GM12878 (cell line): ENCODE measurements at regions not wholly inside any gene's neighbourhood (a gene's known extent, or its start where the extent isn't known, plus 50 kb on each side); places are given as distances from the start of the nearest gene placed in this dataset.
A peak's percentile ranks its signal among the peaks of the same experiment; 100 is the strongest.

ENCODE experiments used
- ATAC-seq: fragments of 200-7000 bp; cut with Tn5 transposase; 3 replicates; pipeline ENCODE4 v1.9.1; 2020; ENCODE audit warnings: mild to moderate bottlenecking, moderate library complexity
- BruUV-seq: library from RNA; stranded (reverse); fragments of 400-500 nt; replicated peaks from 2 replicates; lab custom pipeline; 2021; lab: Mats Ljungman, UMichigan
- CTCF ChIA-PET: fragments of 300-600 bp; sonication (Branson Sonifier 250); formaldehyde crosslinking; extraction: SDS; loops from one replicate; lab custom pipeline; 2021; ENCODE audit warnings: inconsistent platforms; lab: Yijun Ruan, JAX
- POLR2A ChIA-PET: fragments of 350-600 bp; formaldehyde crosslinking; extraction: SDS; loops from one replicate; lab custom pipeline; 2021; ENCODE audit warnings: inconsistent platforms; lab: Charles Lee
- RAD21 ChIA-PET: fragments of 300-600 bp; sonication (Branson Sonifier 250); formaldehyde crosslinking; loops from one replicate; lab custom pipeline; 2023; ENCODE audit warnings: antibody characterized with exemption; ENCODE audit not compliant: unreplicated experiment; lab: Charles Lee
- SMC1A ChIA-PET: fragments of 300-600 bp; sonication (Branson Sonifier 250); formaldehyde crosslinking; loops from one replicate; lab custom pipeline; 2023; ENCODE audit not compliant: unreplicated experiment, uncharacterized antibody; lab: Charles Lee
- DNase-seq: peaks from one replicate; pipeline ENCODE4 v3.0.0-alpha.2; 2011; ENCODE audit warnings: low read depth, low spot score
- FAIRE-seq: peaks from 3 replicates; lab custom pipeline; 2011; peaks lifted over from hg19 to GRCh38; lab: Jason Lieb, UNC
- H2AFZ ChIP-seq: 2 replicates; pipeline ENCODE4 v1.6.0; 2011; ENCODE audit warnings: low read depth, low read length, control low read depth; ENCODE audit not compliant: control insufficient read depth
- H3K27ac ChIP-seq: 2 replicates; pipeline ENCODE4 v1.5.1; 2011; ENCODE audit warnings: control low read depth; ENCODE audit not compliant: control insufficient read depth, insufficient read depth
- H3K27me3 ChIP-seq, 2 experiments: replicated peaks in 1 of 2; 2 replicates each; pipeline versions ENCODE4 v1.6.0 to v1.6.1; 2011; ENCODE audit warnings: low read length in 1 of 2; ENCODE audit not compliant: control insufficient read depth in 2 of 2, insufficient read depth in 2 of 2
- H3K36me3 ChIP-seq, 2 experiments: 2 replicates each; pipeline ENCODE4 v1.5.1; 2011; ENCODE audit warnings: low read length in 1 of 2; ENCODE audit not compliant: control insufficient read depth in 2 of 2, insufficient read depth in 2 of 2
- H3K4me1 ChIP-seq: 2 replicates; pipeline ENCODE4 v1.6.1; 2011; ENCODE audit warnings: mild to moderate bottlenecking, low read length, moderate library complexity, mixed read lengths; ENCODE audit not compliant: control insufficient read depth, insufficient read depth
- H3K4me2 ChIP-seq: 2 replicates; pipeline ENCODE4 v1.6.0; 2011; ENCODE audit warnings: control low read depth; ENCODE audit not compliant: control insufficient read depth, insufficient read depth
- H3K4me3 ChIP-seq: fragments of 200-600 bp; sonication (generic); 2 replicates; pipeline ENCODE4 v1.5.1; 2016
- H3K79me2 ChIP-seq: 2 replicates; pipeline ENCODE4 v1.6.0; 2011; ENCODE audit warnings: low read length; ENCODE audit not compliant: control insufficient read depth, insufficient read depth
- H3K9ac ChIP-seq: 2 replicates; pipeline ENCODE4 v1.8.0; 2011; ENCODE audit warnings: low read length, control low read depth, mixed read lengths; ENCODE audit not compliant: control insufficient read depth, insufficient read depth
- H3K9me3 ChIP-seq: replicated peaks from 3 replicates; pipeline ENCODE4 v1.5.1; 2011; ENCODE audit warnings: mild to moderate bottlenecking, low read length; ENCODE audit not compliant: control insufficient read depth, insufficient read depth
- H4K20me1 ChIP-seq: 2 replicates; pipeline ENCODE4 v1.6.0; 2011; ENCODE audit not compliant: control insufficient read depth, insufficient read depth
- E2F4 ChIP-seq: IDR thresholded peaks from 2 replicates; pipeline ENCODE4 v1.6.1; 2012; ENCODE audit warnings: low read depth, low read length, improper control_type of control experiment
- FOXM1 ChIP-seq: IDR thresholded peaks from 2 replicates; pipeline ENCODE4 v1.6.1; 2012; ENCODE audit warnings: low read depth, mild to moderate bottlenecking, inconsistent platforms, low read length, moderate library complexity
- GATAD2B ChIP-seq: fragments of 450-650 bp; conservative IDR thresholded peaks from 2 replicates; pipeline ENCODE4 v1.6.1; 2017; ENCODE audit warnings: low read depth, mild to moderate bottlenecking, moderate library complexity
- PAX8 ChIP-seq: fragments of 450-650 bp; IDR thresholded peaks from 2 replicates; pipeline ENCODE4 v1.6.1; 2017; ENCODE audit warnings: mild to moderate bottlenecking, moderate library complexity
- POLR2A ChIP-seq: IDR thresholded peaks from 2 replicates; pipeline ENCODE4 v1.6.1; 2011; ENCODE audit warnings: low read depth, mild to moderate bottlenecking, low read length
- PRDM15 ChIP-seq: fragments of 450-650 bp; formaldehyde crosslinking; IDR thresholded peaks from 2 replicates; pipeline ENCODE4 v1.4.0; 2020; ENCODE audit warnings: mild to moderate bottlenecking, moderate library complexity
- RAD21 ChIP-seq: IDR thresholded peaks from 2 replicates; pipeline ENCODE4 v1.6.1; 2011; ENCODE audit warnings: mild to moderate bottlenecking, low read depth, low read length, moderate library complexity; ENCODE audit not compliant: insufficient read depth
- SP1 ChIP-seq: IDR thresholded peaks from one replicate; pipeline ENCODE4 v1.6.1; 2011; ENCODE audit warnings: low read depth, low read length
- TCF12 ChIP-seq: IDR thresholded peaks from 2 replicates; pipeline ENCODE4 v1.6.1; 2011; ENCODE audit warnings: low read depth, mild to moderate bottlenecking, low read length
- USF2 ChIP-seq: IDR thresholded peaks from 2 replicates; pipeline ENCODE4 v1.6.1; 2011; ENCODE audit warnings: low read depth, low read length, improper control_type of control experiment, borderline replicate concordance
- ZNF687 ChIP-seq: fragments of 450-650 bp; IDR thresholded peaks from 2 replicates; pipeline ENCODE4 v1.6.1; 2017; ENCODE audit warnings: mild to moderate bottlenecking, moderate library complexity
- WGBS: methylation state at CpG from one replicate; pipeline ENCODE4 v1.1.6; 2016; ENCODE audit warnings: low lambda C conversion rate; ENCODE audit not compliant: insufficient replicate concordance, insufficient coverage; ENCODE audit errors: missing lambda C conversion rate; 5-methylcytosine and 5-hydroxymethylcytosine counted together
- in situ Hi-C: fragments of 300-500 bp; cut with MboI; formaldehyde crosslinking; loops from 9 replicates; pipeline ENCODE4 v1.14.3; 2018; ENCODE audit warnings: mixed read lengths
- intact Hi-C: fragments of 100-400 bp; cut with micrococcal nuclease; formaldehyde crosslinking; loops from one replicate; pipeline ENCODE4 v1.14.2; 2022; ENCODE audit not compliant: unreplicated experiment
- TF ChIP-seq, protein P1 (sequence below), 3 experiments: IDR thresholded peaks in 2 of 3; conservative IDR thresholded peaks in 1 of 3; 2 replicates each; pipeline ENCODE4 v1.5.1; 2011; ENCODE audit warnings: low read depth in 3 of 3, low read length in 3 of 3, mild to moderate bottlenecking in 3 of 3, control low read depth in 2 of 3, moderate library complexity in 2 of 3, inconsistent platforms in 1 of 3, mixed read lengths in 1 of 3; ENCODE audit not compliant: control insufficient read depth in 2 of 3, insufficient read depth in 1 of 3; ENCODE audit errors: extremely low read depth in 1 of 3

DNA sequence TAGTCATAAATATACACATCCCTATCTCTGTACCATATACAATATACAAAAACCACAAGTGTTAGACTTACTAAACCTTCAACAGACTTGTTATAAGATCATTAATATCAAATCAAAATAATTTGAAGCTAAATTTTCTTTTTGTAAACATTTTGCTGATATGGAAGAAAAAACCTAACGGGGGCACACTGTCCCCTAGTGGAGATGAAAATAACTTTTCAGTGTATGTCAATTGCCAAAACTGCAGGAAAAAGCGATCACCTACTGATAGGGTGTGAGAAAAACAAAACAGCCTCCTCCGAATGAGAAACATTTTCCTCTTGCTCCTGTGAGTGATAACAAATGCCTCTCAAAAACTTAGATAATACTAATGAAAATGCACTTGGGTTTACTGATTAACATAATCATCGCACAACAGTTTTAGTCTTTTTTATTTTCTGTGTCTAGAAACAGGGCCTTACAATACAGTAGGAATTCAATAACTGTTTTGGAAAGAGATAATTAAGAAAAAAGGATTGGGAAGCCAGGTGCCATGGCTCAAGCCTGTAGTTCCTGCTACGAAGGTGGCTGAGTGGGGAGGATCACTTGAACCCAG is 322.7 kb downstream of the CRPPA start:
- ChIA-PET SMC1A (interaction anchor here (1.2 kb wide), 2 partner anchors 18 to 20 kb away, joined by 3 to 4 read pairs; no protein-coding TSS in a partner anchor), RAD21 (interaction anchor here (1.1 kb wide), 1 partner anchor 1381 kb away, joined by 3 read pairs; no protein-coding TSS in a partner anchor), CTCF (interaction anchor here (0.7 to 4.0 kb wide), 11 partner anchors 13 to 467 kb away, joined by 3 to 15 read pairs (median 3); no protein-coding TSS in a partner anchor), POLR2A (interaction anchor here (0.6 kb wide), 1 partner anchor 127 kb away, joined by 5 read pairs; no protein-coding TSS in a partner anchor)
- Histone ChIP-seq H3K36me3 (no peaks in the 10 kb centered on the region), H3K9me3 (no peaks in the 10 kb centered on the region), H3K4me1 (no peaks in the 10 kb centered on the region), H3K4me2 (no peak overlapping the region), H4K20me1 (no peaks in the 10 kb centered on the region), H3K27ac (no peak overlapping the region), H3K4me3 (no peak overlapping the region), H3K9ac (no peak overlapping the region), H3K27me3 (no peaks in the 10 kb centered on the region), H2AFZ (no peak overlapping the region), H3K79me2 (no peaks in the 10 kb centered on the region)
- TF ChIP-seq TCF12 (no peak), FOXM1 (no peak), E2F4 (no peak), USF2 (no peak), SP1 (no peak), GATAD2B (no peak), ZNF687 (no peak), POLR2A (no peak), PAX8 (no peak), PRDM15 (CRISPR knock-in tag) (no peak), RAD21 (peak; percentile 34)
- TF ChIP-seq, protein P1, sequence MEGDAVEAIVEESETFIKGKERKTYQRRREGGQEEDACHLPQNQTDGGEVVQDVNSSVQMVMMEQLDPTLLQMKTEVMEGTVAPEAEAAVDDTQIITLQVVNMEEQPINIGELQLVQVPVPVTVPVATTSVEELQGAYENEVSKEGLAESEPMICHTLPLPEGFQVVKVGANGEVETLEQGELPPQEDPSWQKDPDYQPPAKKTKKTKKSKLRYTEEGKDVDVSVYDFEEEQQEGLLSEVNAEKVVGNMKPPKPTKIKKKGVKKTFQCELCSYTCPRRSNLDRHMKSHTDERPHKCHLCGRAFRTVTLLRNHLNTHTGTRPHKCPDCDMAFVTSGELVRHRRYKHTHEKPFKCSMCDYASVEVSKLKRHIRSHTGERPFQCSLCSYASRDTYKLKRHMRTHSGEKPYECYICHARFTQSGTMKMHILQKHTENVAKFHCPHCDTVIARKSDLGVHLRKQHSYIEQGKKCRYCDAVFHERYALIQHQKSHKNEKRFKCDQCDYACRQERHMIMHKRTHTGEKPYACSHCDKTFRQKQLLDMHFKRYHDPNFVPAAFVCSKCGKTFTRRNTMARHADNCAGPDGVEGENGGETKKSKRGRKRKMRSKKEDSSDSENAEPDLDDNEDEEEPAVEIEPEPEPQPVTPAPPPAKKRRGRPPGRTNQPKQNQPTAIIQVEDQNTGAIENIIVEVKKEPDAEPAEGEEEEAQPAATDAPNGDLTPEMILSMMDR (IDR thresholded peaks at IDR 0.05 in 2 of 3, conservative IDR thresholded peaks at IDR 0.05 in 1 of 3; ENCODE audit: control insufficient read depth in 2 of 3, extremely low read depth in 1 of 3, insufficient read depth in 1 of 3, low read depth in 3 of 3, low read length in 3 of 3), result peak; percentile 29 to 50 (median 47); a peak in 5 of 6 replicates
- DNase-seq (no peak), FAIRE-seq (no peak), ATAC-seq (no peak)
- 32% methylated on average over 5 of the region's 5 CpGs for WGBS
- no TSS peak for BruUV-seq
- in situ Hi-C loops, result no loop called here
- intact Hi-C loops, result no loop called here
